ENCODE measurements at regions not wholly inside any gene's neighbourhood (a gene's known extent, or its start where the extent isn't known, plus 50 kb on each side); places are given as distances from the start of the nearest gene placed in this dataset.
A peak's percentile ranks its signal among the peaks of the same experiment; 100 is the strongest.
"Not testable (repeated sequence)": the region's sequence is repeated elsewhere in the genome, so short reads cannot be mapped to it uniquely, and the experiment has no call there.

DNA sequence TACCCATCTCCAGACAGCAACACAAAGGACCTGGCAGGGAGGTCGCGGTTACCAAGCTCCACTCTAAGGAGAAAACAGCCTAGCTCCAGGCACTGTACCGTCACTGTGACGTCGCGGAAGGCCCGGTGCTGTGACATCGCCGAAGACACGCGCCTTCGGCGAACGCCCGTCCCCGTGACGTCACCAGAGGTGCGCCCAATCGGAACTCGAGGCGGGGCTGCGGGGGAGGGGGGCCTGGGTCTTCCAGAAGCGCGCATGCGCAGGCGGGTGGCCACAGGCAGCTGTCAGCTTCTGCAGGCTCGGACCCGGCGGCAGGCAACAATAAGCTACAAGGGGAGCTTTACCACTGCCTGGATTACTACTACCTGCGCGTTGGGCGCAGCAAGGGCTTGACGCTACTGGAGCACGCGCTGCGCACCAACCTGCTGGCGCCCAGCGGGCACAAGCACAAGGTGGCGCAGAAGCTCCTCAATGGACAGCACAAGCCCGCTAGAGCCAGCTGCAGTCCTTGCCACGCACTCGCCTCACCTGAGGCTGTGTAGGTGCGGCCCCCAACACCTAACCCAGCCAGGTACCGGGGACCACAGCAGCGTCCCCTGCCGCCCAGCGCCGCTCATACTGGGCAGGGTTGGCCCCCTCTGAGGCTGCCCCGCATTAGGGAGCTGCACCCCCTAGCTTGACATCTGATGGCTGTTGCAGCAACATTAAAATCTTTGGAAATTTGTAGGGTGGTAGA is 208.4 kb downstream of the TPST1 start:
- DNase-seq: peak; percentile 10

GRCh38 chr7:66415659-66416265 is 210.6 kb downstream of the TPST1 start:
- no peak for DNase-seq

GRCh38 chr7:66418537-66418936 is 210.1 kb upstream of the KCTD7 start:
- no peak for DNase-seq

GRCh38 chr7:66419210-66419609 is 209.5 kb upstream of the KCTD7 start:
- DNase-seq: no peak

- no peak for DNase-seq
These were observed 206.7 kb upstream of the KCTD7 start for GRCh38 chr7:66421830-66422475.

- no peak for DNase-seq
These were observed 205.0 kb upstream of the KCTD7 start for GRCh38 chr7:66423729-66424128.

GRCh38 chr7:66426332-66426731 is 202.3 kb upstream of the KCTD7 start:
- DNase-seq: no peak

DNA sequence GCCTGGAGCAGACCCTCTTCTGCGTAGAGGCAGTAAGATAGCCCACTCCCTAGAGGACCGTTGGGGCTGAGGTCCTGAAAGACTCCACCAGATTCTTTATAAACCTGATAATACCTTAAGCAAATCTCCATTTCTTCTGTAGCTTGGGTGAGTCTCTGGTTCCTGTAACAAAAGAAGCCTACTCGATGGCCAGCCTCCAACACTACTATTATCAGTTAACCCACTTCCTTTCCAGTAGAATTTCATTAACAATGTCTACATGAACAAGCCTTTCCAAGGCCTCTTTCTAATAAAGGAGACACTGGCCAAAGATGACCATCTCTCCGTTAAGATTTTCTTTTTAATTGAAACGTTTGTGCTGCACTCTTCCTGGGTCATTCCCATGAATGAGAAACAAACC is 201.7 kb upstream of the KCTD7 start:
- DNase-seq: no peak

GRCh38 chr7:66427956-66428355 is 200.7 kb upstream of the KCTD7 start:
- no peak for DNase-seq

DNA sequence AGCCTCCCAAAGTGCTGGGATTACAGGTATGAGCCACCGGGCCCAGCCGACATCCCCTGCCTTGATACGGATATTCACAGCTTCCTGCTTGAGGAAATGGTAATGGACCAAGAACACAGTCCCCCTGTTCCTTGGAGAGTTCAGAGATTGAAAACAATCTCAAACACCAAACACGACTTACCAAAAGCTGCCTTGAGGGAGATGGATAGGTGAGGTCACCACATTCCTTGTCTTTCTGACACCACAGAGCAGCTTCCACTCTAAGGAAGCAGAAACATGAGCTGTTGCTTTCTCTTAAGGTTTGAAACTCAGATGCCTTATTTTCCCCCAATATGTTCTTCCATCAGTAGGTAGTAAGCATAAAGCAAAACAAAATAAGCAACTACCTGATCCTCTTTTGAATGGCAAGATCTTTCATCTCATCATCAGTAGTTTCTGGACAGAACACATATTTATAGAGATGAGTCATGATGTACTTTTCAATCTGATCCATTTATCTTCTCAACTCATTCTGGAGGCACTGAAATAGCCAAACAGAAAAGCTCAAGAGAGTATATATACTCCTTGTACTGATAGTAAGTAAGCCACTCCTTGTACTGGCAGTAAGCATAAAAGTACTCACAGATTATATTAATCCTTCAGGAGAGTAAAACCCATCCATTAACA is 199.1 kb upstream of the KCTD7 start:
- DNase-seq: no peak

- no peak for DNase-seq
These were observed 198.5 kb upstream of the KCTD7 start for GRCh38 chr7:66430164-66430545.

- not testable (repeated sequence) for DNase-seq
These were observed 189.8 kb upstream of the KCTD7 start for GRCh38 chr7:66438703-66439405.

GRCh38 chr7:66442385-66442784 is 186.3 kb upstream of the KCTD7 start:
- DNase-seq: no peak

- DNase-seq: no peak
These were observed 184.7 kb upstream of the KCTD7 start for GRCh38 chr7:66443946-66444345.

- DNase-seq: not testable (repeated sequence)
These were observed 181.7 kb upstream of the KCTD7 start for GRCh38 chr7:66447007-66447406.

GRCh38 chr7:66450814-66451213 is 177.9 kb upstream of the KCTD7 start:
- not testable (repeated sequence) for DNase-seq

- DNase-seq: not testable (repeated sequence)
These were observed 177.0 kb upstream of the KCTD7 start for GRCh38 chr7:66451713-66452112.

GRCh38 chr7:66452165-66452564 is 176.5 kb upstream of the KCTD7 start:
- no peak for DNase-seq

GRCh38 chr7:66453340-66453739 is 175.3 kb upstream of the KCTD7 start:
- no peak for DNase-seq

DNA sequence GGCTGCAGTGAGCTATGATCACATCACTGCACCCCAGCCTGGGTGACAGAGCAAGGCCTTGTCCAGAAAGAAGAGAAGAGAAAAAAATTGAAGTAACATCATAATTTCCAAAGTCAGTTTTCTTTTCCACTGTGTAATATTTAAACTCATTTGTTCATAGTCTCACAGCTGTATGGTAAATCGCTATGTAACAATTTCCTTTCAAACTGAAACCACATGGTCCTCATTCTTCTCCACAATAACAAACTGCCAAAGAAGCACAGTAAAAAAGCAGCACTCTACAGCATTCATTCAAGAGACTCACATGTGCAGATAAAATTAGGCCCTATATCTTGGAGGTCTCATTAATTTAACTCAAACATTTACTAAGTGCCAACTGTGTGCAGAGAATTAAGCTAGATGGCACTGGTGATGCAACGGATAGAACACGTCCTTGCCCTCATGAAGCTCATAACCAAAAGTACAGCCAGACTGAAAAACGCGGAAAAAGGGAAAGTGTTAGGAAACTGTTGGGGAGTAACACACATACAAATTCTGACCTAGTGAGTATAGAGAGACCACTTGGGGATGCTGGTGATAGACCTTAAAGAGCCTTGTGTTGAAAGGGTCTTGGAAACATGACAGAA is 174.0 kb upstream of the KCTD7 start:
- DNase-seq: no peak

- not testable (repeated sequence) for DNase-seq
These were observed 173.2 kb upstream of the KCTD7 start for GRCh38 chr7:66455432-66455831.

DNA sequence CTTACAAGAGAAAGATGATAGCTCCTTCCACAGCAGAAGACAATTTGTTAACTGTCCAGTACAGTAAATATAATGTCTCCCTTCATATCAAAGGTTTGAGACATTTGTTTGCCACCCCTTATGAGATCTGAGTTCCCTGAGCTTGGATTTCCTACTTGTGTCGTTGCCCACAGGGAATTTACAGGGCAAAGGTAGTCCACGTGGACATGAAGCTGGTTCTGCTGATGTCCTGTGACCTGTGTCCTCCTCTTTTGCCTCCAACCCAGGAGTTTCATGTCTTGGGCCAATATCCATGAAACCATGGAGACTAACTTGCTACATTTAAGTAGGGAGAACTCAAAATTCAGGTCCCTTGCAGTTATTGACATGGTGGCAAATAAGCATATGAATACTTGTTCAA is 172.2 kb upstream of the KCTD7 start:
- DNase-seq: not testable (repeated sequence)

- not testable (repeated sequence) for DNase-seq
These were observed 169.7 kb upstream of the KCTD7 start for GRCh38 chr7:66458991-66459390.

Data from DMS 273 treated with DMSO at 0.1 percent for 48 hours (cell line).